NCI-H187 treated with DMSO at 0.1 percent for 48 hours (cell line): ENCODE measurements at regions not wholly inside any gene's neighbourhood (a gene's known extent, or its start where the extent isn't known, plus 50 kb on each side); places are given as distances from the start of the nearest gene placed in this dataset.

ENCODE experiments used
- DNase-seq: peaks from one replicate; lab custom pipeline; 2025; lab: John Stamatoyannopoulos, UW

DNA sequence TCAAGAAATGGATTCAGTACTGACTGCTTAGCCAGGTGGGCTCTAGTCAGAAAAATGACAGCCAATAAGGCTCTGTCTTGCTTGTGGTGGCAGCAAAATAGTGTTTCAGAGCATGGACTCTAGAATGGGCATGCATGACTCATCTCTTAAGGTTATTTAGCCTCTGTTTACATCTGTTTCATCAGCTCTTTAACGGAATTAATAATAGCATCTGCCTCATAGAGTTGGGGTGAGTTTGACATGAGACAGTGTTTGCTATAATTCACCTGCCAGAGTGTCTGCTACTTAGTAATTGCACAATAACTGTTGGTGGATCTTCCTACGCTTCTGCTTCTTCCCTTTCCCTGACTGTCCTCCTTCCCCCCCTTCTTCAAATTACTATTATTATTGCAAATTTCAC, 350.4 kb upstream of the SEMA6D start:
- DNase-seq, result no peak

DNA sequence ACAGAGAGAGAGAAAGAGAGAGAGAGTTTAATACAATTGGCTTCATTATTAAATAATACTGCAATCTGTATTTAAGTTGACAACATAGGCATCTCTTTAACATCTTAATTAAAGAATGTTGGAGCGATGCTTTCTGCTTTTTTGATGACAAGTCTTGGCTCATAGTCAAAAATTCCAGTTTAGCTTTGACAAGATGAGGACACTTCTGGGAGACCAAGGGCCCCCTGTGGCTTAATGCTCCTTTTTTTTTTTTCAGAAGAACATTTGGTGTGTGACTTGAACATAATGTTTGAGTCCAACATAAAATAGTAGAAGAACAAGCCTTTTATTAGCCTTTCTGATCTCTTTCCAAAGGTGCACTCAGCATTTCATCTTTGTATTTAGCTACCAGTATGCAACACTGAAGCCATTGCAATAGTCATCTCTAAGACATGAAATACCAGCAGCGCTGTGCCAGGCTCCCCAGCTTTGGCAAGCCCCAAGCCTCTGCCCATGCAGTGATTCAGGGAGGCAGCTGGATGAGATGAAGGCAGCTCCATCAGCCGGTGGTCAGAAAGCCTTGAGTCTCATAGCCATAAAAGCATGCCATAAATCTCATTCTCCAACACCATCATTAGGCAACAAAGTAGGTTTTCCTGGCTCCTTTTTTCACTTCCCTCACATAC, 349.4 kb upstream of the SEMA6D start:
- DNase-seq, result no peak

DNA sequence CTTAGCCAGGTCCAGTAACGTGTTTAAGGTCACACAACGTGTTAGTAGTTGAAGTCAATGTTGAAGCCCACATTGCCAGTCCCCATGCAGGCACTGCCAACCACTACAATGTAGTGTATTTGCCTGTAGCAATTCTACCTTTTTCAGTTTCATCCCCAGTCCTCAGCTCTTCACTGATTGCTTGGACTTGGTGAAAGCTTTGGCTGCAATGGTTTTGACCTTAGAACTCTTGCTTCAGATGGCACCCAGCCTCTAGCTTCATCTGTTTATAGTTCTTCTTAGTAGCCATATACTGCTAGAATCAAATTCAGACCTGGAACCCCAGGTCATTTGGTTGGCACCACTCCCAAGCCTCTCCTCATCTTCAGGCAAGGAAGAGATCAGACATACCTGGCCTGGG, 345.4 kb upstream of the SEMA6D start:
- DNase-seq, result no peak

DNA sequence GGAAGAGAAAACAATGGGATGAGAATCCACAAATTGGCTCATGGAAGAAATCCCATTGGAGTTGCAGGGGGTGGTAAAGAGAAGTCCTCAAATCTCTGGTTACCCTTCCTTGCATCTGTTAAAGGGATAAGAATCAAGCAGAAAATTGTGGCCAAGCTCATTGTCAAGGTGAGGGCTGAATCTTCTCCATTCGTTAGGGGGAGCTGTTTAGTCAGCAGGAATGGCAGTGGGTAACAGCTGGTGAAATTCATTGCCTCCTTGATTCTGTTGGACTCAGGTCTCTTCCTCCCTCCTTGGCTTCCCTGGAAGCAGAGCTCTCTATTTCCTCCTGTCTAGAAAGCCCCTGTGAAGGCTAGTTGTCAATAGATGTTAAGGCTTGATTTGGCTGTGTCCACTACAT, 343.1 kb upstream of the SEMA6D start:
- no peak for DNase-seq

DNA sequence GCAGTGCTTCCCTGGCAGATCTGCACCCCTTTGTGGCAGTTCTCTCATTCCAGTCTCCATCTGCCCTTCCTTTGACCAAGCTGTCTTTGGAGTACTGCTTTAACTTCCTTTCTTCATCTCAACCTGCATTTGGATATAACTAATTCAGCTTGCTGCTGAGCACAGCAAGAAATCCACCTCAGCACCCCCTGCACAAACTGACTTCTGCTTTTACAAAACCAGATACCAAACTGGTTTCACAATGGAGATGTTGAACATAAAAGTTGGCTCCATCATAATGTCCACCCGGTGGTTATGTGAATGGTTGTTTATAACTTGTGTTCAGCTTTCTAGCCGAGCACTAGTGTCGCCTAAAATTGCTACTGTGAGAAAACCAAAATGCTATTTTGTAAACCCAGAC, 341.1 kb upstream of the SEMA6D start:
- DNase-seq, result no peak

DNA sequence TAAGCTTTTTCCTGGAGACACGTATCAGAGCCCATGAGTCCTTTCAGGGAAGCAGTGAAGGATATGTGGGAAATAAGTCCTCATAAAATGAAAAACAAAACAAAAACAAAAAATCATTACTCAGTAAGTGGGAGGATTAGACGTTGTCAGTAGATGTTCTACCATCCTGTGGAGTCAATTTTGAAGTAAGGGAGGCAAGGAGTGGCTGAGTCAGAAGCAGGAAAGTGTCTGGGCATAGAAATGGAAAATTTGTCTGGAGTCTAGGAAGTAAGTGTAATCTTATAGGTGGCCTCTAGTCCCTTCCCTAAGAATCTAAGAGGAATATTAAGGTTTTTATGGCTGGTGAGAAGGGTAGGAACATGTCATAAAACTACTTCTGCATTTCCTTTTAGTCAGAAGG, 339.8 kb upstream of the SEMA6D start:
- no peak for DNase-seq

DNA sequence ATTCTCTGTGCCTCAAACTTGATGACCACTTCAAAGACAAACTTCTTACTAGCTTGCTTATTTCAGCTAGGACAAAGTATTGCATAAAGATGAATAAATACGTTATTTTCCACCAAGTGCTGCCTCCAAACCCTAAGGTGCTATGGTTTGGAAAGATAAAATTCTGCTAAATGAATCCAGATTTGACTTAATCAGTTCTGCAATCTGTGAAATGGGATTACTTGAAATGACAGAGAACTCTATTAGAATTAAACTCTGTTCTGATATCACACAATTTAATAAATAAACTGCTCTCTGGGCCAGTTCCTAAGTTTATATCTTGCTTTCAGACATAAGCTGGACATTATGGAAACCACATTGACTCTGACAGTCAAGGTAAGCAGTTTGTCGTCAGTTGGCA, 338.8 kb upstream of the SEMA6D start:
- no peak for DNase-seq

DNA sequence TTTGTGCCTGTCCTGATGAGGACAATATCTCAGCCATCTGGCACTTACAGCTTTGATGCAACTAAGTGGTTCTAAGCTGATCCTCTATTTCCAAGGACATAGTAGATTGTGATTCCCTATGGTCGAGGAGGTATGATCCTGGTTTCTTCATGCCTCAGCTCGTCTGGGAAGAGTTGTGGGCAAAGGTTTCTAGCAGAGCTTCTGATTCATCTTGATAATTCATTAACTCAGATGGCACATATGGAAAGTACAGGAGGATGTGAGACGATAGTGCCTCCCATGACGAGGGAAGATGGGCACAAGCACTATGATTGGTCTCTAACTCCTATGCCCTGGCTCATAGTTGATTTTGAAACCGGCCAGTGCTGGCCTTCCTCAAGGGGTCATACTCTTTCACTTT, 334.2 kb upstream of the SEMA6D start:
- no peak for DNase-seq

DNA sequence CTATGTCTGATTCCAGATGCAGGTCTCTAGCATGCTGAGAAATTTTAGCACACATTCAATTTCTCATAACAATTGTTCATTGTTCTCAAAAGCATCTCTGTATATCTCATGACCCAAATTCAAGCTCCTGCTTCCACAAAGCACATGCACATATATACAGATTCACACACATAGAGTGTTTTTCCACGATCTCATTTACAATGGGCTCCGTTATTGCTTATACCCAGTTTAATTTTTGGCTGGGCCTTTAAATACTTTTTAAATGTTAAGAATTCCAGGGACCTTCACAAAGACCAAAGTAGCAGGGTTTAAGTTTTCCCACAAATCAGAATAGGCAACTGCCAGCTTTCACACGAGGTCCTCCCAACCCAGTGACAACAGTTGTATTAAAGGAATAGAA, 333.5 kb upstream of the SEMA6D start:
- no peak for DNase-seq

DNA sequence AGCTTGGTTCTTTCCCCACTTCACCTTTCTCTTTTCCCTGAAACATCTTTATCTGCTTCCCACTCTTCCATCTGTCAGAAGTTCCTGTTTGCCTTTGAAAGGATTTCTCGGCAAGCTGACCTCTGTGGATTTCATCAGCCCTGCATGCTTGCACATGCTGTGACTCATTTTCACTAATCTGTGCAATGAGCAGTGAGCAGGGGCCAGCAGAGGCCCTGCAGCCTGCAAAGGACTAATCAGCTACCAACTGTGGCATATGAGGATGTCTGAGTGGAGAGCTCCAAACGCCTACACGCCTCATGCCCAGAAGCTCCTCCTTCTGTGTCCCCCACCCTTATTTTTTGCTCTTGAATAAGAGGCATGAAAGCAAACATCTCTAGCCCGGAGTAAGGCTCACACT, 333.0 kb upstream of the SEMA6D start:
- no peak for DNase-seq

DNA sequence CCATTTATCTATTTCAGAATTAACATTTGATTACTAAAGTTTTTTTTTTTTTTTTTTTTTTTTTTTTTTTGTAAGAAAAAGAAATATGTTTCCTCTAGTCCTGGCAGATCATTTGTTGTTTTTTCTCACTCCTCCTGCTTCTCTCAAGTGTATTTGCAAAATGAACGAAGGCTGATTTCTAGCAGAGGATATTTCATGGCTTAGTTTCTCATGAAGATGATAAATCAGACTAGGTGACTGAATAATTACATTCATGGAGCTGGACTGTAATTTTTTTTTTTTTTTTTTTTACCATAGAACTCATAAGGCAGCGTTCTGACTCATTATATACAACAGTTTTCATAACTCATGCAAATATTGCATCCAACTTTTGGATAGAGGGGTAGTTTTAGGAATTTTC, 332.5 kb upstream of the SEMA6D start:
- DNase-seq, result no peak

DNA sequence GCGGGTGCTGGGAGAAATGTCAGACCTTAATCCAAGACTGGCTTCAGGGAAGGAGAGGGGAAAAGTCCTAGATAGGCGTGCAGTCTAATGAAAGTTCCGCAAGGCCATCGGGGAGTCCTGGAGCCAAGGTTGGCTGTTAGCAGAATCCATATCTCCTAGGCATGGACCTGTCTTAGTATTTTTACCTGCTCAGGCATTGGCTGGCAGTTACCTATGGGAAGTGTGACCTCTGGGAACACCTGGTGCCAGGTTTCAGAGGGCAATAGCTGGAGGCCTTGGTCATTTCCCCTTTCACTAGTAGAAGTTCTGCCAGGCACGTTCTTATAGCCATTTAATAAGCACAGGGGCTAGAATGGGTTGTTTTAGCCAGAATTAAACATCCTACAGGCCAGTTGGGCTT, 330.8 kb upstream of the SEMA6D start:
- DNase-seq, result no peak

DNA sequence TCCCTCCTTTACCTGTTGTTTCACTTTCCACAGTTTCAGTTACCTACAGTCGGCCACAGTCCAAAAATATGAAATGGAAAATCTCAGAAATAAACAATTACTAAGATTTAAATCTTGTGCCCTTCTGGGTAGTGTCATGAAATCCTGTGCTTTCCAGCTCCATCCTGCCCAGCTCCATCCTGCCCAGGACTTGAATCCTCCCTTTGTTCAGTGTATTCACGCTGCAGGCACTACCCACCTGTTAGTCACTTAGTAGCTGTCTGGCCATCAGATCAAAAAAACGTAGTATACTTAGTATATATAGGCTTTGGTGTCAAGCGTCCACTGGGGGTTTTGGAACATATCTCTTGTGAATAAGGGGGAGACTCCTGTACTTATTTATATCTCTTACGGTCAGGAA, 329.0 kb upstream of the SEMA6D start:
- no peak for DNase-seq

DNA sequence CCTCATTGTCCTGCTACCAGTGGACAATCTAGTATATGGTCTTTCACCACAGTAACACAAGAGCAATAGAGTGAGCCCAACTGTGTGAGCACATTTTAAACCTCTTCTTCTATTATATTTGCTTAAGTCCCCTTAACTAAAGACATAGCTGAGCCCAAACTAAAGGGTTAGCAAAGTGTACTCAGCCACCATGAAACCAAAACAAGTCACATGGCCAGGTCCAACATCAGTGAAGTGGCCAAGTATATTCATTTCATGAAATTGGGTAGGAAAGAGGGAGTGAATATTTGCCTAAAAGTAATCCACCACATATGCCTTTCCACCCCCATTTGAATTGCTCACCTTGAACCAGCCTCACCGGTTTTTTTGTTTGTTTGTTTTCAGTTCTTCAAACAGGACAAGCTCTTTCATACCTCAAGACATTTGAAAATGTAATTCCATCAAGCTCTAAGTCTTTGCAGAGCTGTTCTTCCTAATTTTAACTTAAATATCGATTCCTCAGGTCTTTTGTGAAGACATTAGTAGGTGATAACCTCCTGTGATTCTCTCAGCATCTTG, 327.0 kb upstream of the SEMA6D start:
- DNase-seq, result no peak

DNA sequence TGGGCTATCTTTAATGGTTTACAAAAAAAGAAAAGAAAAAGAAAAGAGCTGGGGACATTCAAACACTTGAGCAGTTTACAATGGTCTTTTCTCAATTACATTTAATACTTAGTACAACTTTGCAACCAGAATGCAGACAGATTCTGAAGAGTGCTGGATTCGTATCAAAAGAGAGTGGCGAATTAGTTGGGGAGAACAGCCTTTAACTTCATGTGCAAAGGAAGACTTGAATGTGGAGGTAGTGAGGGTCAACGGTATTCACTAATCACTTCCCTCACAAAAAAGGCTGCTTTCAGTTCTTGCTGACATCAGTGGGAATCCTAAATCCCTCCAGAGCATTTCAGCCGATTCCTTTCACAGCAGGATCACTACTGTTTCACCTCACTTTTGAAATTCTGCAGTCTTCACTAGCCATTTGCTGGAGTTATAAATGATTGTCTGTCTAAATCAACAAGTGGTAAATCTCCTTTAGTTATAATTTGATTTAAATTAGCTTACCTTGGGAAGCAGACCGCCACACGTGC, 323.0 kb upstream of the SEMA6D start:
- no peak for DNase-seq

DNA sequence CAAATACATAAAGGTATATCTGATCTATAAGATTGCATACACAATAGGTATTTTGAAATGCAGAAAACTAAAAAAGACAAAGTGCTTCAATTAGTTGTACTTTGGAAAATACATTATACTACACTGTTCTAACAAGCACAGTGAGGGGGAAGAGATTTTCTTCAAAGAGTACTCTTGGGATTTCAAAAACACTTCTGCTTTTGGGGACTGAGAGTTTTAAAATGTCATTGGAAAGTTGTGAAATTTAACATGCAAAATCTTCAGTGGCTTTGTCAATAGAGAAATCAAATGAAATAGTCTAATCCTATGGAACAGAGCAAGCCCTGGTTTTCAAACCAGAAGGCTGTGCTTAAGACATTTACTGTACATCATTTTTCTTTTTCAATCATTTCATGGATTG, 322.2 kb upstream of the SEMA6D start:
- DNase-seq, result no peak

DNA sequence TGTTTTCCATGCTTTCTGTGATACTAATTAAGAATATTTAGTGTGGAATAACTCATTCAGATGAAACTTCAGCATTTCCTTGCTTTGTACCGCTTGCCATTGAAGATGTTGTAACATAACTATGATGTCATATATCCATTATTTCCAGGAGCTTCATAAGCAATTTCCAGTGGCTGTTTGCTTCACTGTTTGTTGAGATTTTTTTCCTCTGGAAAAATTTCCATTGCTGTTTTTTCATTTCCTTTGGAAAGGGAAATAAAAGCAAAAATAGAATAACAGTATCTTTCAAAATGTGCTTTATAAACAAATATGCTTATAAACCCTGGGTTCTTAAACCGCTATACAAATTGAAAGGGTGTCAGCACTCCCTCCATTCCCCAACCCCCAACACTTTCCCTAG, 319.6 kb upstream of the SEMA6D start:
- no peak for DNase-seq

DNA sequence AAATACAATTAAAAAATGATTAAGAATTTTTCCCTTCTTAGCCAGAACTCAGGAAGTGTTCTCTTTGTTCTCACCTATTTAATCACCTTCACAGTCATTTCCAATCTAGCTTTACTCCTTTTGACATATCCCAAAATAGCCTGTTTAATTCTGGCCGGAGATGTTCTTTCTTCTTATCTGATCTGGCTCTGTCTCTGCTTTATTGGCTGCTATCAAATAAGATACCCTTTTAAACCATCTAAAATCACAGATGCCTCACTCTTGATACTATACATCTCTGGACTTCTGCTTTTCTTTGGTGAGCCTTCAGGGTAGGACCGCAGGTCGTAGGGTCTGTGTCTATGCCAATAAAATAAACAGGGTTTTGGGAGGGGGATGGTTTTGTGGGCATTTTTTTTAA, 319.2 kb upstream of the SEMA6D start:
- no peak for DNase-seq

DNA sequence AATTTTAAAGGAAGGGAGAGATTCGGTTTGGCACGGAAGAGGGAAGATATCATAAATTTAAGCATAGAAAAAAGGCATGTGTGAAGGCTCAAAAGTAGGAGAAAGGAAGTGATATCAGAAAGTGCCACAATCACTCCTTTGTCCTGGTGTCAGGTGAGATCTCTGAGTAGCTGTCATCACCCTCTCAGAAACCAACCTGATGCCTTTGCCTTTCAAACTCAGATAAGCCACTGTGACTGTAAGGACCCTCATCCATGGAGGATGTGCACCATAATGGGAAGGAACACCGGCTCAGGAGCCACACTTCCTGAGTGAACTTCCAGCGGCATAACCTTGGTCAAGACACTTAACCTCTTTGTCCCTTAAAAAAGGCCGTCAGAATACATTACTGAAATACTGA, 318.7 kb upstream of the SEMA6D start:
- DNase-seq, result no peak

DNA sequence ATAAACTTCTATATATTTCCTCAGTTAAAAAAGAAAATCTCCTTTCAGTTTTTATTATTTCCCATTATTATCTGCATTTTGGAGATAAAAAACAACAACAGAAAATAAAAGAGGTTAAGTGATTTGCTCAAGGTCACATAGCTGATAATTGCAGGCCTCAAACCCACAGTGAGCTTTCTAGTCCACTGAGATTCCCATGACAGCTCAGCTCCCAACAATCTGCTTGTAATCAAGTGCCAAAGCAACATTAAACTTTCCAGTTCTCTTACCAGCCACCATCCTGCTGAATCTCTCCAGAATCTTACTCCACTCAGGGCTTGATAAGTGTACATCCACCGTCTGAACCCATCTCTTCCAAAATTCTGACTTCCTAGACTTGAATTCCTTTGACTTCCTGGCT, 318.2 kb upstream of the SEMA6D start:
- DNase-seq, result no peak

DNA sequence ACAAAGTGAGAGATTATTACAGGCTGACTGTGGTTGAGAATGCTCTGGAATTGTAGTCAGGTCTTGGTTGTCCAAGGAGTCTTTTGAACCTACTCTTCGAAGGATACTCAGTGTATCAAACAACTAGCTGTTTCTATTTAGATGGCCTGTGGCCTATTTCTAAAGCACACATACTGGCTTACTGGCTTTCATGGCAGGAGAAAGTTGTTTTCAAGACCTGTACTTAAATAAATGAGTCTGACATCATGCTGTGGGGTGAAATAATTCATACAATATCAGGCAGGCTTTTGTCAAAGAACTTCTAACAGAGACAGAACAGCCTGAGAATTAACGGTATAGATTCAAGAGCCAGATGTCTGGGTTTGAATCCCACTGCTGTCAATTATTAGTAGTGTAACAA, 316.7 kb upstream of the SEMA6D start:
- DNase-seq, result no peak

DNA sequence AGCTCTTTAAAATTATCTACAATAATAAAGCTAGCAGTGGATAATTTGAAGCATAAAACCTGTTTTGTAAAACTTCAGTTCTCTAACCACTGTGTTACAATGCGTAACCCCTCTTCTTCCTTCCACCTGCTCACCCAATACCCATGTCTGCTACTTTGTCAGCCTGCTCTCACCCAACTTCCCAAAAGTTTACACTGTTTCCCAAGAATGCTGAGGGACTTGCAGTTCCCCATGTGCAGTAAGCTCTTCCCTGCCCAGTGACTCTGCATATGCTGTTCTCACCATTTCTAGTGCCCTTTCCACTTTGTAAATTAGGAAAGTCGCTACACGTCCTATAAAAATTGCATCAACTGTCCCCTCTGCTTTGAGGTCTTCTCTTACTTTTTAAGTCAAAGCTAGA, 315.9 kb upstream of the SEMA6D start:
- no peak for DNase-seq

DNA sequence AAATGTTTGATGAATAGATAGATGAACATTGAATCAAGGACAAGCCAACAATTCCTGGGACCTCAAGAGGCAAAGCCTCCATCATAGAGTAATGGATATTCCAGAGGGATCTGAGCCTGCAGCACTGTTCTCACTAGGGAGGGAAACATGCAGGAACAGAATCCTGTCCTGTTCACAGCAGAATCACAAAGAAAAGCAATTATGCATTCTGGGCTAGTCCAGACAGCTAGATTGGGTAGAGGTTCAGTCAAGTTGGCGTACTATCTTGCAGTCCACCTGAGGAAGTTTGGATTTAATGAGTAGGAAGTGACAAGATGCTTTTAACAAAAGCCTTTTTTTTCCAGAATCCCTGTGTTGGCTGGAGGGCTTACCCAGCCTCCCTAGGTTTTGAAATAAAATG, 314.5 kb upstream of the SEMA6D start:
- no peak for DNase-seq

DNA sequence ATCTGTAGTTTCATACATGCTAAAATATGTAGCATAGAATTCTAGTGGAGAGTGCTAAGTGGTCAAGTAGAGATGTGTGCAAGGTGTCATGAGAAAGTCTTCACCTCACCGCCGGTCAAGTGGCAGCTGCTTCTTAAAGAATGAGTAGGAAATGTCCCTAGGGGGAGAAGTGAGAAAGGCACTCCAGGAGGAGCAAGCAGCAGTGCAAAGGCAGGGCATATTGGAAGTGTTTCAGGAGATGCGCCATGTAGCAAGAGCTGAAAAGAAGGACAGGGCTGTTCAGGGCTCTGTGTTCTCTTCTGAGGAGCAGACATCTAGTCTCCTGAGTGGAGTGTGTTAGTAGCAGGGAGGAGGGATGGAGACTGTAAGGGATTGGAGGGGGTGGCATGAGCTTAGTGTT, 312.4 kb upstream of the SEMA6D start:
- no peak for DNase-seq
